NCI-H128 (cell line): ENCODE measurements at regions not wholly inside any gene's neighbourhood (a gene's known extent, or its start where the extent isn't known, plus 50 kb on each side); places are given as distances from the start of the nearest gene placed in this dataset.
"Not testable (repeated sequence)": the region's sequence is repeated elsewhere in the genome, so short reads cannot be mapped to it uniquely, and the experiment has no call there.

Experiments used
- DNase-seq: peaks from one replicate; lab custom pipeline; 2025; ENCODE audit not compliant: unreplicated experiment; lab: John Stamatoyannopoulos, UW

- DNase-seq, result no peak
Measured at GRCh38 chr4:34280131-34280530, 1964.2 kb downstream of the ARAP2 start.

- no peak for DNase-seq
Measured at GRCh38 chr4:34281826-34282225, 1962.5 kb downstream of the ARAP2 start.

- no peak for DNase-seq
Measured at GRCh38 chr4:34289489-34289888, 1954.8 kb downstream of the ARAP2 start.

- no peak for DNase-seq
Measured at GRCh38 chr4:34289962-34290361, 1954.4 kb downstream of the ARAP2 start.

- DNase-seq, result no peak
Measured at GRCh38 chr4:34293459-34293858, 1950.9 kb downstream of the ARAP2 start.

GRCh38 chr4:34309383-34309906 is 1934.9 kb downstream of the ARAP2 start:
- no peak for DNase-seq

GRCh38 chr4:34318773-34319172 is 1925.5 kb downstream of the ARAP2 start:
- DNase-seq, result no peak

GRCh38 chr4:34323549-34324320 is 1920.6 kb downstream of the ARAP2 start:
- DNase-seq, result no peak

- DNase-seq, result no peak
Measured at GRCh38 chr4:34328939-34329338, 1915.4 kb downstream of the ARAP2 start.

- DNase-seq, result not testable (repeated sequence)
Measured at GRCh38 chr4:34335156-34335555, 1909.2 kb downstream of the ARAP2 start.

GRCh38 chr4:34335556-34335955 is 1908.8 kb downstream of the ARAP2 start:
- not testable (repeated sequence) for DNase-seq

- no peak for DNase-seq
Measured at GRCh38 chr4:34362654-34363053, 1881.7 kb downstream of the ARAP2 start.

GRCh38 chr4:34363842-34364241 is 1880.5 kb downstream of the ARAP2 start:
- DNase-seq, result no peak

- DNase-seq, result no peak
Measured at GRCh38 chr4:34365946-34366345, 1878.4 kb downstream of the ARAP2 start.

GRCh38 chr4:34371676-34372075 is 1872.6 kb downstream of the ARAP2 start:
- DNase-seq, result no peak

GRCh38 chr4:34372815-34373214 is 1871.5 kb downstream of the ARAP2 start:
- no peak for DNase-seq

GRCh38 chr4:34373456-34373855 is 1870.9 kb downstream of the ARAP2 start:
- no peak for DNase-seq

- no peak for DNase-seq
Measured at GRCh38 chr4:34412233-34412632, 1832.1 kb downstream of the ARAP2 start.

- DNase-seq, result no peak
Measured at GRCh38 chr4:34412911-34413310, 1831.4 kb downstream of the ARAP2 start.

GRCh38 chr4:34417160-34417559 is 1827.2 kb downstream of the ARAP2 start:
- DNase-seq, result no peak

- DNase-seq, result no peak
Measured at GRCh38 chr4:34419871-34420270, 1824.4 kb downstream of the ARAP2 start.

- DNase-seq, result no peak
Measured at GRCh38 chr4:34422472-34423175, 1821.7 kb downstream of the ARAP2 start.
